Coronary artery (tissue), 2 donors: ENCODE measurements at regions not wholly inside any gene's neighbourhood (a gene's known extent, or its start where the extent isn't known, plus 50 kb on each side); places are given as distances from the start of the nearest gene placed in this dataset.
"Not testable (repeated sequence)": the region's sequence is repeated elsewhere in the genome, so short reads cannot be mapped to it uniquely, and the experiment has no call there.

ENCODE experiments used
- DNase-seq: peaks from one replicate; pipeline ENCODE4 v3.0.0-alpha.2; 2017; ENCODE audit warnings: low spot score
- H3K27ac ChIP-seq, 2 donors: fragments of 200-600 bp; sonication (generic); one replicate each; pipeline ENCODE4 v1.5.1; 2016 to 2019
- H3K4me3 ChIP-seq: fragments of 200-600 bp; sonication (generic); 2 replicates; pipeline ENCODE4 v1.5.1; 2016; ENCODE audit warnings: mild to moderate bottlenecking, moderate library complexity
- CTCF ChIP-seq: fragments of 200-600 bp; sonication (generic); IDR thresholded peaks from one replicate; pipeline ENCODE4 v1.5.1; 2019; ENCODE audit warnings: antibody characterized with exemption

- no peak overlapping the region for H3K27ac ChIP-seq
- no peak for DNase-seq
- TF ChIP-seq CTCF, result no peak
- no peak overlapping the region for H3K4me3 ChIP-seq
Measured at GRCh38 chr16:60611844-60612243, 1424.4 kb downstream of the CDH8 start.

GRCh38 chr16:60608971-60609370, 1427.3 kb downstream of the CDH8 start:
- no peak for TF ChIP-seq CTCF
- DNase-seq, result no peak
- Histone ChIP-seq H3K27ac (no peak overlapping the region), H3K4me3 (no peak overlapping the region)

GRCh38 chr16:60605652-60606051, 1430.6 kb downstream of the CDH8 start:
- H3K27ac ChIP-seq, DNase-seq, H3K4me3 ChIP-seq: not testable (repeated sequence)

- no peak for DNase-seq
- Histone ChIP-seq H3K27ac (no peak overlapping the region), H3K4me3 (no peak overlapping the region)
- TF ChIP-seq CTCF, result no peak
Measured at GRCh38 chr16:60605176-60605575, 1431.1 kb downstream of the CDH8 start.

GRCh38 chr16:60586493-60586892, 1449.7 kb downstream of the CDH8 start:
- TF ChIP-seq CTCF, result no peak
- H3K27ac ChIP-seq, result no peak overlapping the region
- no peak for DNase-seq
- H3K4me3 ChIP-seq, result no peak overlapping the region

- TF ChIP-seq CTCF, result no peak
- Histone ChIP-seq H3K4me3 (no peak overlapping the region), H3K27ac (no peak overlapping the region)
- DNase-seq, result no peak
Measured at GRCh38 chr16:60582528-60582927, 1453.7 kb downstream of the CDH8 start.

- Histone ChIP-seq H3K27ac (no peak overlapping the region), H3K4me3 (no peak overlapping the region)
- no peak for DNase-seq
- no peak for TF ChIP-seq CTCF
Measured at GRCh38 chr16:60566901-60567300, 1469.3 kb downstream of the CDH8 start.

- TF ChIP-seq CTCF, result no peak
- no peak for DNase-seq
- Histone ChIP-seq H3K4me3 (no peak overlapping the region), H3K27ac (no peak overlapping the region)
Measured at GRCh38 chr16:60564588-60564987, 1471.7 kb downstream of the CDH8 start.
